BLaER1 treated with 17β-estradiol and CSF1 and Interleukin-3, amounts not matched to agents 10 nM and 100 nM (cell line): ENCODE measurements at regions not wholly inside any gene's neighbourhood (a gene's known extent, or its start where the extent isn't known, plus 50 kb on each side); places are given as distances from the start of the nearest gene placed in this dataset.
"Not testable (repeated sequence)": the region's sequence is repeated elsewhere in the genome, so short reads cannot be mapped to it uniquely, and the experiment has no call there.

Experiments
- H3K27ac ChIP-seq, 11 experiments: shearing (Covaris generic); formaldehyde crosslinking; 2 replicates each; pipeline ENCODE4 v1.8.1; 2022
- H3K27me3 ChIP-seq, 11 experiments: shearing (Covaris generic); formaldehyde crosslinking; 2 replicates each; pipeline ENCODE4 v1.8.1; 2022
- H3K36me3 ChIP-seq, 11 experiments: shearing (Covaris generic); formaldehyde crosslinking; 2 replicates each; pipeline ENCODE4 v1.8.1; 2022
- H3K4me1 ChIP-seq, 10 experiments: shearing (Covaris generic); formaldehyde crosslinking; 2 replicates each; pipeline ENCODE4 v1.8.1; 2022
- H3K4me2 ChIP-seq, 11 experiments: shearing (Covaris generic); formaldehyde crosslinking; 2 replicates each; pipeline ENCODE4 v1.8.1; 2022
- H3K4me3 ChIP-seq, 10 experiments: shearing (Covaris generic); formaldehyde crosslinking; 2 replicates each; pipeline ENCODE4 v1.8.1; 2022
- H3K9ac ChIP-seq, 11 experiments: shearing (Covaris generic); formaldehyde crosslinking; 2 replicates each; pipeline ENCODE4 v1.8.1; 2022
- H3K9me3 ChIP-seq, 11 experiments: shearing (Covaris generic); formaldehyde crosslinking; replicated peaks in 1 of 11; 2 replicates each; pipeline ENCODE4 v1.8.1; 2022
- H4K20me1 ChIP-seq, 11 experiments: shearing (Covaris generic); formaldehyde crosslinking; 2 replicates each; pipeline ENCODE4 v1.8.1; 2022
- Cebpa-rat ChIP-seq, 11 experiments: shearing (Covaris generic); IDR thresholded peaks; 2 replicates each; pipeline ENCODE4 v1.8.1; 2022

DNA sequence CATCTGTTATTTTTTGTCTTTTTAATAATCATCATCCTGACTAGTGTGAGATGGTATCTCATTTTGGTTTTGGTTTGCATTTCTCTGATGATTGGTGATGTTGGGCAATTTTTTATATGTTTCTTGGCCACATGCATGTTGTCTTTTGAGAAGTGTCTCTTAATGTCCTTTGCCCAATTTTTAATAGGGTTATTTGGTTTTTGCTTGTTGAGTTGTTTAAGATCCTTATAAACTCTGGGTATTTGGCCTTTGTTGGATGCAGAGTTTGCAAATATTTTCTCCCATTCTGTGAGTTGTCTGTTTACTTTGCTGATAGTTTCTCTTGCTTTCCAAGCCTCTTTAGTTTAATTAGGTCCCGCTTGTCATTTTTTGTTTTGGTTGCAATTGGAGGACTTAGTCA lies 152.1 kb upstream of the MED14 start:
- Histone ChIP-seq H3K4me1 (peaks cover 0 to 10% (median 2%) of the 10 kb centered on the region in 10 experiments; a peak in 7 of 20 replicates), H3K36me3 (no peaks in the 10 kb centered on the region), H3K9me3 (peaks cover 13 to 27% (median 16%) of the 10 kb centered on the region in 11 experiments), H3K9ac (no peak overlapping the region), H3K27ac (no peak overlapping the region), H3K4me2 (no peak overlapping the region), H3K4me3 (no peak overlapping the region), H3K27me3 (peaks cover 39 to 97% (median 82%) of the 10 kb centered on the region in 11 experiments), H4K20me1 (no peaks in the 10 kb centered on the region)
- TF ChIP-seq Cebpa-rat (IDR thresholded peaks at IDR 0.05): no peak

DNA sequence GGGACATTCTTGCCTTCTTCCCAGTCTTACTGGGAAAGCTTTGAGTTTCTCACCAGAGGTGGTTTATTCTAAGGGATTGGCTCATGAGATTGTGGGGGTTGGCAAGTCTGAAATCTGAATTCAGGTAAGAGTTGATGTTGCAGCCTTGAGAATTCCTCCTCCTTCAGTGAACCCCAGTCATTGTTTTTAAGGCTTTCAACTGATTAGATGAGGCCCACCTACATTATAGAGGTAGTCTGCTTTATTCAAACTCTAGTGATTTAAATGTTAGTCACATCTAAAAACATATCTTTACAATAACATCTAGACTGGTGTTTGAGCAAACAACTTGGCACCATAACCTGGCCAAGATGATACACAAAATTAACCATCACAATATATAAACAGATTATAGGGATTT lies 156.5 kb upstream of the MED14 start:
- Histone ChIP-seq H3K4me2 (no peak overlapping the region), H3K9ac (no peak overlapping the region), H3K27me3 (peaks cover 28 to 93% (median 71%) of the 10 kb centered on the region in 11 experiments), H3K4me1 (no peaks in the 10 kb centered on the region), H4K20me1 (no peaks in the 10 kb centered on the region), H3K27ac (no peak overlapping the region), H3K4me3 (no peak overlapping the region), H3K36me3 (no peaks in the 10 kb centered on the region), H3K9me3 (peaks cover 13 to 27% (median 15%) of the 10 kb centered on the region in 11 experiments)
- no peak for TF ChIP-seq Cebpa-rat (IDR thresholded peaks at IDR 0.05)

- Histone ChIP-seq H3K36me3 (no peaks in the 10 kb centered on the region), H3K27me3 (peaks cover 29 to 87% (median 61%) of the 10 kb centered on the region in 11 experiments), H3K9ac (no peak overlapping the region), H3K4me2 (no peak overlapping the region), H3K9me3 (peaks cover 12 to 21% (median 14%) of the 10 kb centered on the region in 11 experiments), H3K4me3 (no peak overlapping the region), H3K27ac (no peak overlapping the region), H3K4me1 (no peaks in the 10 kb centered on the region), H4K20me1 (no peaks in the 10 kb centered on the region)
- TF ChIP-seq Cebpa-rat (IDR thresholded peaks at IDR 0.05): no peak
These were observed 158.0 kb upstream of the MED14 start for GRCh38 chrX:40893251-40893910.

DNA sequence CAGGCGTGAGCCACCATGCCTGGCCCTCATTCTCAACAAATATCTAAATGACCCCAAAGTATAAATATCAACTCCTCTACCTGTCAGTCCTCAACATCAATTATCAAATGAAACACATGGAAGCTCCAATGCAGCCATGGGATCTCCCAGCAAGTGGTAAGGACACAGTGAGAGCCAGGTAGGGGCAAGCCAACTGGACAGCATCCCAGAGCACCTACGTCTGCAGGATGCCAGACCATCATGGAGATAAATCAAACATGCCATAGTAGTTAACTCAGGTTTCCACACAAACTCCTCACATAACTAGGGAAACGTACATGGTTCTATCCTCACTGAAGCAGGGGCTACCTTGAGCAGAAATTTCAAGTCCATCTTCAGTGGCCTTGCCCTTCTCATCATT lies 159.9 kb upstream of the MED14 start:
- no peak for TF ChIP-seq Cebpa-rat (IDR thresholded peaks at IDR 0.05)
- Histone ChIP-seq H3K27ac (no peak overlapping the region), H3K36me3 (no peaks in the 10 kb centered on the region), H3K4me3 (no peak overlapping the region), H4K20me1 (no peaks in the 10 kb centered on the region), H3K27me3 (peaks cover 26 to 84% (median 62%) of the 10 kb centered on the region in 11 experiments), H3K4me2 (no peak overlapping the region), H3K9me3 (peaks cover 12 to 21% (median 14%) of the 10 kb centered on the region in 11 experiments), H3K4me1 (no peaks in the 10 kb centered on the region), H3K9ac (no peak overlapping the region)

DNA sequence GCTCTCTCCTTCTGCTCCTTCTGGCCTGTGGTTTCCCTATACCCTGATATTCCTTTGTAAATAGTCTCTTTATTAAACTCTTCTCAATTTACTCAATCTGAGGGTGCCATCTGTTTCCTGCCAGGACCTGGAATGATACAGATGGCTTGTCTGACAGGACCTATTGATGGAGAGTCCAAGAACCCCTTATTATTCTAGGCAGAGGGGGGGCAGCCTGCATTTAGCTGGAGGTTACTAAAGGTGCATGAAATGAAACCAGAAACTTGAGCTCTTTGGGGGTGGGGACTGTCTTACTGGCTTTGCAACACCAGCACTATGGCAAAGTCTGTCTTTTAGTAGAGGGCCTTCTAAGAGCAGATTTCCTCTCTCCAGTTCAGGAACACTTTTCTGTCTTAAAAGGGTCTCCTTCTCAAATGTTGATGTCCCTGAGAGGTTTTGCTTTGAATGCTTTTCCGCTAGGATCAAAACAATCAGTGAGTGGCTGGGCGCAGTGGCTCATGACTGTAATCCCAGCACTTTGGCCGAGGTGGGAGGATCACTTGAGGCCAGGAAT lies 162.5 kb upstream of the MED14 start:
- Histone ChIP-seq H3K36me3 (no peaks in the 10 kb centered on the region), H3K9me3 (no peaks in the 10 kb centered on the region), H3K4me2 (no peak overlapping the region), H3K4me3 (no peak overlapping the region), H3K27ac (no peak overlapping the region), H3K27me3 (peaks cover 18 to 78% (median 53%) of the 10 kb centered on the region in 11 experiments; a peak in 21 of 22 replicates), H4K20me1 (no peaks in the 10 kb centered on the region), H3K4me1 (no peaks in the 10 kb centered on the region), H3K9ac (no peak overlapping the region)
- TF ChIP-seq Cebpa-rat (IDR thresholded peaks at IDR 0.05): no peak

GRCh38 chrX:40904739-40905138 lies 169.4 kb upstream of the MED14 start:
- H3K27ac ChIP-seq, H3K4me1 ChIP-seq, H4K20me1 ChIP-seq, H3K4me3 ChIP-seq, H3K36me3 ChIP-seq, H3K4me2 ChIP-seq, H3K9ac ChIP-seq: not testable (repeated sequence)
- peaks cover 0 to 21% (median 9%) of the 10 kb centered on the region in 11 experiments; a peak in 9 of 22 replicates for H3K9me3 ChIP-seq
- H3K27me3 ChIP-seq: peaks cover 12 to 68% (median 39%) of the 10 kb centered on the region in 11 experiments; a peak in 21 of 22 replicates

- Histone ChIP-seq H4K20me1 (no peaks in the 10 kb centered on the region), H3K36me3 (no peaks in the 10 kb centered on the region), H3K4me3 (no peak overlapping the region), H3K4me2 (no peak overlapping the region), H3K9ac (no peak overlapping the region), H3K27ac (no peak overlapping the region), H3K4me1 (peaks cover 0 to 12% (median 10%) of the 10 kb centered on the region in 10 experiments; a peak in 16 of 20 replicates), H3K9me3 (peaks cover 0 to 21% (median 9%) of the 10 kb centered on the region in 11 experiments; a peak in 9 of 22 replicates), H3K27me3 (peaks cover 0 to 50% (median 44%) of the 10 kb centered on the region in 11 experiments; a peak in 21 of 22 replicates)
- TF ChIP-seq Cebpa-rat (IDR thresholded peaks at IDR 0.05): no peak
These were observed 172.7 kb upstream of the MED14 start for GRCh38 chrX:40908026-40908425.

- H3K4me1 ChIP-seq: peaks cover 0 to 12% (median 10%) of the 10 kb centered on the region in 10 experiments; a peak in 16 of 20 replicates
- H3K36me3 ChIP-seq: no peaks in the 10 kb centered on the region
- no peaks in the 10 kb centered on the region for H4K20me1 ChIP-seq
- TF ChIP-seq Cebpa-rat (IDR thresholded peaks at IDR 0.05): no peak
- H3K9me3 ChIP-seq: peaks cover 0 to 13% (median 9%) of the 10 kb centered on the region in 11 experiments; a peak in 9 of 22 replicates
- peaks cover 0 to 50% (median 35%) of the 10 kb centered on the region in 11 experiments; a peak in 21 of 22 replicates for H3K27me3 ChIP-seq
- H3K27ac ChIP-seq: no peak overlapping the region
- H3K9ac ChIP-seq: no peak overlapping the region
- no peak overlapping the region for H3K4me3 ChIP-seq
- no peak overlapping the region for H3K4me2 ChIP-seq
These were observed 173.6 kb upstream of the MED14 start for GRCh38 chrX:40908857-40909475.

GRCh38 chrX:40912166-40912565 lies 173.1 kb upstream of the USP9X start:
- Histone ChIP-seq H3K27me3 (peaks cover 0 to 41% (median 20%) of the 10 kb centered on the region in 11 experiments; a peak in 18 of 22 replicates), H3K36me3 (no peaks in the 10 kb centered on the region), H3K4me1 (peaks cover 0 to 12% (median 10%) of the 10 kb centered on the region in 10 experiments; a peak in 16 of 20 replicates), H4K20me1 (no peaks in the 10 kb centered on the region), H3K4me3 (no peak overlapping the region), H3K27ac (0 out of 22 replicates have a peak overlapping the region, but pooled peaks of 1 of the 11 experiments have one; percentile 3), H3K9me3 (0 out of 22 replicates have a peak, but pooled peaks cover 0 to 4% (median 0%) of the 10 kb centered on the region in 11 experiments), H3K9ac (no peak overlapping the region), H3K4me2 (peak overlapping the region in 9 of 11 experiments; percentile 16 to 57 (median 49); a peak in 16 of 22 replicates)
- no peak for TF ChIP-seq Cebpa-rat (IDR thresholded peaks at IDR 0.05)
